GM18873 (cell line): ENCODE measurements at regions not wholly inside any gene's neighbourhood (a gene's known extent, or its start where the extent isn't known, plus 50 kb on each side); places are given as distances from the start of the nearest gene placed in this dataset.

Source experiments
- ATAC-seq: cut with Tn5 transposase; IDR thresholded peaks from one replicate; pipeline ENCODE4 v1.9.1; 2021; ENCODE audit warnings: mild to moderate bottlenecking, moderate library complexity, moderate number of reproducible peaks; ENCODE audit not compliant: unreplicated experiment, low FRiP score

DNA sequence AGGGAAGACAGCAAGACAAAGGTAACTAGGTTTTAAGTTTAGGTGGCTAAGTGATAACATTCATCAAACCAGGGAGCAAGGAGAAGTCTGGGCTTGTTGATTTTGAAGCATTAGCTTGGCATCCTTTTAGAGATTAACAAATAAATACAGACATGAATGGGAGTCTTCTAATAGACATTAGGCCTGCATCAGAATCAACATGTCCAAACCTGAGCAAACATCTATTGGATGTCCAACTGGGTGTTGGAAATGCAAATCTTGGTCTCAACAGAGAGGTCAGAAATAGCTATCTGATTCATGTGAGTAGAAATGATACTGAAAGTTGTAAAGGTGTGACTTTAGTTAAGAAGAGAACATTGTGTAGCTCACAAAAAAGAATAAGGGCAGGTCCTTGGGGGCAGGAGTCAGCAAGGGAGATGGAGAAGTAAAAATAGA lies 85.5 kb upstream of the RND3 start:
- peak; percentile 71 for ATAC-seq

DNA sequence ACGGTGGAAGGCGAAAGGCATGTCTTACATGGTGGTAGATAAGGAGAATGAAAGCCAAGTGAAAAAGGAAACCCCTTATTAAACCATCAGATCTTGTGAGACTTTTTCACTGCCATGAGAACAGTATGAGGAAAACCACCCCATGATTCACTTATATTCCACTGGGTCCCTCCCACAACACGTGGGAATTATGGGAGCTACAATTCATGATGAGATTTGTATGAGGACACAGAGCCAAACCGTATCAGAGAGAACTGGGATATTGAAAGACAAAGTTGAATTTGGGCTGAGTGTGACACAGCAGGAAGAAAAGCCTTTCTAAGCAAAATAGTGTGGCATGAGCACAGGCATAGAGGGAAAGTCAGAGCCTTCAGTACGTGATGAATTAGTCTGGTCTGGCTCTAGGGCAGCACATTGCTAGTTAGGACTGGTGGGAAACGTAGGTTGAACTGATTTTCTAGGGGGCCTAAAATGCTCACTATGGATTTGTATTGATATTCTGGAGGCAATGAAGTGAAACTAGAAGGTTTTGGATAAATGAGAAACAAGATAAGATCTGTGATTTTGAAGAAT lies 84.8 kb upstream of the RND3 start:
- ATAC-seq: no peak

DNA sequence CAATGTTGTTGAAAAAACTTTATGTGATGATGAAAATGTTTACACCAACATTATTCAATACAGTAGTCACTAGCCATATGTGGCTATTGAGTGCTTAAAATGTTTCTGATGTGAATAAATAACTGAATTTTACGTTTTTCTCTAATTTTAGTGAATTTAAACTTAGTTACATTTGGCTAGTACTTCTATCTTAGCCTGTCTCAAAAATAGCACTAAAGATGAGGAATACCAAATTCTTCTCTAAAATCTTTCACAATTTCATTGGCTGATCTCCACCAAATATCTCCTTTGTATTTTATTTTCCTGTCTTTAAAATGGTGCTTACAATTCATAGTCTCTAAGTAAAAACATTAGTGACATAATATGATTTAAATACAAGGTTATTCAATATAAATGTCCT lies 83.7 kb upstream of the RND3 start:
- ATAC-seq: no peak

DNA sequence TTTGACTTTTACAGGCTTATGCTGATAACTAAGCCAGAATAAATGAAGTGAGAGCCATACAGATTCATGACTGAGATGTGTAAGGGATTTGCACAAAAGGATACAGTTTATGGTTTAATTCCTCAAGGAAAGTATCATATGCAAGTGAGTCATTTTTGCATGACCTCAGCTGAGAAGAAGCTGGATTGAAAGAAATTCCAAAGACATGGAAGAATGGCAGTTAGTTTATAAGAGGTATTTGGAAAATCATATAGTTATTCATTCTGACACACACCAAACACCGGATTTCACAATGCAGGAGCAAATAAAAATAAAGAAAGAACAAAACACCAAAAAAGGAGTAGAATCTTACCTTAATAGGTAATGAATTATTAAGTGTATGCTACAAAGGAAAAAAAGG lies 83.2 kb upstream of the RND3 start:
- ATAC-seq: no peak

DNA sequence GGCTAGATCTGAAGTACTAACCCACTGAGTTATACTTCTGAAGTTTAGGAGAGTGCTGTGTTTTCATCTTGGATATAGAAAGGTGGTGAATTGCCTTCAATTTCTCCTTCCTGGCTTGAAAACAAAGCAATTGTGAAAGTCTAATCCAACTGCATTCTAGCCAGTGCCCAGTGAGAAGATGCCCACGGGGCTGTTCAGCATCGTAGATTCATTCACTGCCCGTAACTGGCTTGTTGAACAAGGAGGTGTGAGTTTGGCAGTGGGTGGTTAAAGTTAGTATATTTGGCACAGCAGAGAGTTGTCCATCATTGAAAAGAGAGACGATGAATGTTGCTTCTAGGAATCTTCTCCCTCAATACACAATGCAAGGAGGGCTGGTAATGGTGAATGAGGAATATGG lies 82.3 kb upstream of the RND3 start:
- no peak for ATAC-seq

DNA sequence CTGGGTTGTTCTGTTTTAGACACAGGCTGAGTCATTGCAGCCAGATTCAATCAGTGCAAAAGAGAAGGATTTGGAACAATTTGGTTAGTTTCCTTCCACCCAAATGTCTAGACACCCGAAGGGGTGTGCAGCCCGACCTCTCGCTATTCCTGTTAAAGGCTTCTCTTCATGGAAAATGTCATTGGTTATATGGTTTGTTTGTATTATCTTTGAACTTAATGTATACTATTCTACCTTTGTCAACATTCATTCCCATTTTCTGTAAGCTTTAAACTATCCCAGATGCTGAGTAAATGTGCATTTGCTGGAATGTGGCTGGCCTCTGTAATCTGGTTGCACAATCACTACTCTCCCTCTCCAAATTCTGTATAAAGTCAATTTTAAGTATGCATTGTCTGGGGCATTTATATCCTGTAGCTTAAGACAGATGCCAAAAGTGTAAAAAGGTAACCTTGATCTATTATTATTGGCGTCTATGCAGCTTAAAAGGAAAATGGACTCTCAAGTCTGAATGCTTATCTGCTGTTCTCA lies 80.4 kb upstream of the RND3 start:
- no peak for ATAC-seq

DNA sequence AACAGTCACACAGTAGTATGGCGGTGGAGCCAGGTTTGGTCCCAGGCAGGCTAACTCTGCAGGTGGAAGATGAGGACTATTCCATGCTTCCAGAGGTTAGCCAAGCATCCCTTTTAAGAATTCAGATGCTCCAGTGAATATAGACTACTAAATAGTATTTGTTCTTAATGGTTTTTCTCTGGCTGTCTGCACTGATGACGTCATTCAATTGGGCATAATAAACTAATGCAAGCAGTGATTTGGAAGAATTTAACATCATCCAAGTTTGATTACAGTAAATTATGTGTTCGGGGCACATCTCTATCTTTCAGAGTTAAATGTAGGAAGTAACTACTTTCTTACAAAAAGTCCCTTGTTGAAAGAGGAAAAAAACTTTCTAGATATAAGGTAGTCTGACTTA lies 78.8 kb upstream of the RND3 start:
- ATAC-seq: no peak

DNA sequence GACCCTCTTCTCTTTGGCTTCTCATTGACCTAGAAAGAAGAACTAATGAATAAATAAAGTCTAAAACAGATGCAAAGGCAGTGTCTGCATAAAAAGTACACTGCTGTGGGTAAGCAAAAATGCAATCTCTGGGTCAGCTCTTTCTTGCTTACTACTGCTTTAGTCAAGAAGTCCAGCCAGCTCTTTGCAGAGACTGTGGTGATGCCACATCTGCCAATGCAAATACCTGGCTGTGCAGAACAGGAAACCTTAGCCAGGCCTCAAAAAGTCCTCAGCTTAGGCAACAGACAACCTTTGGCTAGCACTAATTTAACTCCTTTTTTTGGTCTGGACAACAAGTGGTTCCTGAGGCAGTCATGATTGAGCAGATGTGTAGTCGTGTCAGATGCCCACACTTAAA lies 73.6 kb upstream of the RND3 start:
- no peak for ATAC-seq

DNA sequence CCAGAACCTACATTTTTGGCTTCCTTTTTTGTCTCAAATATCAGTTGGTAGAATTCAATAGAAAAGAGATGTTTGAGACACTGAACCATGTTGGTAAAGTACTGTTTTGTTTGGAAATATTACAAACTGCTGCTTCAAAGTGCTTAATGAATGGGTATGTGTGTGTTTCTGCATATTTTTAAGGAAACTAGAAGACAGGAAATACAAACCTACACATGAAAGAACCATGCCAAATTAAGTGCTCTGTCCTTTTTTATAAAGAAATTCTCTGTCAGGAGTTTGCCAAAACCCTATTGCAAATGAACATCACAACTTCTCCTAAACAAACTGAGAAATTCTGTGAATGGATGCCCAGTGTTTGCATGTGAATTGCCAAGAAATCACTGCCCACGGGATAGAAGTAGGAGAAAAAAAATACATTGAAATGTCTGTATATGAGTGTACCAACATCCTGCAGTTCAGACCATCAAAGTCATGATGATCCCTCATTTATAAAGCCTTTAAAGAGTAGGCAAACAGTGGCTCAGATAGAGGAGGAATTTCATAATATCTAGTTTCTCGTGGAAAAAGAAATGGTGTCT lies 69.6 kb upstream of the RND3 start:
- no peak for ATAC-seq

DNA sequence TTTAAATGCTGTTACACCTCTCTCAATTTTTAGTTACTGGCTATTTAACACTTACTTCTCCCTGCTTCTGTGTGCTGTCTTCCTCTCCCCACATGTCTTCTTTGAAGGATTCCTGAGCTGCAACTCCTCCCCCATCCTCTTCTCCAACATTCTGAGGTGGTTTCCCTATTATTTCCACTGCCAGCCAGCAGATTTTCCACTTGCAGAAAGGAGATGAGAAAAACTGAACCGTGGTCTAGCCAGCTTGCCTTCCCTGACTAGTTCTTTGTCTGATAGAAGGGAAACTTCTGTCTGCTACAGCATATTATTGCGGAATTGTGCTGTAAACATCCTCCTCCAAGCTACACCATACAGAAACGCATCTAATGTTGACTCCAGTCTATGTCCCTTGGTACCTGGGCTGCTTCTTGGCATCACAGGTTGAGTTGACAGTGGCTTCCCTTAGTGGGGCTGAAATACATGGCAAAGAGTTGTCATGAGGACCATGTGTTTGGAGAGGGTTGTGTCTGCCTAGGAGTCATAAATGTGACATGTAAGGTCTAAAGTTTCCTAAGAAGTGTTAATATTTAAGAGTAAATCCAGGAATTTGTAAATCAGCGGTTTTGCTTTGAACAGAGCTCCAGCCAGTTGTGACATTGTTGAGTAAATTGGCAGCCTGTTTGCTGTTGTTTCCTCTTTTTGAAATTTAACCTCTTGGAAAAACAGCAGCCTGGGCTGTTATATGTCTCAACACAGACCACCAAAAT lies 68.3 kb upstream of the RND3 start:
- no peak for ATAC-seq

DNA sequence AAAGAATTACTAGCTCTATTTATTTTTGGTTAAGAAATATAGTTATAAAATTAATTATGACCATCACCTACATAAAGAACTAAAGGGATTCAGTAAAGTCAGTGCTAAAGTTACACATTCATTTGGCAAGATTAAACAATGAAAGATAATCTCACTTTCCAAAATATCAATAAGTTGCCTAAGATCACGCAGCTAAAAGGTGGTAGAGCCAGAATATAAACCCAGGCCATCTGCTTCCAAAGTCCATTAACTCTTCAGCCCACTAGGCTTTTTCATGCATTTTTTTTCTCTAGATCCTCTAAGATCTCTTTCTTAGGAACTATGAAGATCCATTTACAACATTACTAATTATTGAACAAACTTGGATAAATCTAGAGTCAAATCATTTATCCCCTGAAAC lies 66.6 kb upstream of the RND3 start:
- no peak for ATAC-seq

DNA sequence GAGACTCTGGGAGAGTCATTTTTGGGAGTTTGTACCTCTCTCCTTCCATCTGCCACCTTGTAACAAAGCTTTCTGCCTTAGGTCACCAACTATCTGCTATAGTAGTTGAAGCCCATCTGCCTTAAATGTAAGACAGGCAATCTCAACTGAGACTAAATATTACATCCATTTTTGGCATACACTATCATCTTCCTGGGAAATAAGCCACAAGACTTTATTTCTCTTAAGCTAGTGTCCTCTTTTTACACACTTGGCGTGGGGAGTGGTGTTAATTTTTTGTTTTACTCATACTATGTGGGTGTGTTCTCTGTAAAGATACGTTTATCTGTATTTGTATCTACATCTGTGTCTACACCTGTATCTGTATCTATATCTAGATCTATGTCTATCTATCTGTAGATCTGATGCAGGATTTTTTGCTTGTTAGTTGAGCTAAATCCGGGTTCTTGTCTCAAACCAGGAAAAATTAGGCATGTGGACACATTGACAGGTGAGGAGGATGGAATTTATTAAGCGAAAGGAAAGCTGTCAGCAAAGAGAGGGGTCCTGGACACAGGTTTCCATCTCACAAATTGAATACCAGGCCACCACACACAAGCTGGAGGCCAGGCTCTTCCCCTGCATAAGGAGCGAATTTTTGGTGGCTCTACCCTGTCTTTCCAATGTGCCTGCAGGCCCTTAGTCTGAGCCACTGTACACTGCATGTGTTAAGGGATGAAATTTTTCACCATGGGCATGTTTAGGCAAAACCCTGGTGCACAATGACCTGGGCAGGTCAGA lies 64.8 kb upstream of the RND3 start:
- no peak for ATAC-seq

DNA sequence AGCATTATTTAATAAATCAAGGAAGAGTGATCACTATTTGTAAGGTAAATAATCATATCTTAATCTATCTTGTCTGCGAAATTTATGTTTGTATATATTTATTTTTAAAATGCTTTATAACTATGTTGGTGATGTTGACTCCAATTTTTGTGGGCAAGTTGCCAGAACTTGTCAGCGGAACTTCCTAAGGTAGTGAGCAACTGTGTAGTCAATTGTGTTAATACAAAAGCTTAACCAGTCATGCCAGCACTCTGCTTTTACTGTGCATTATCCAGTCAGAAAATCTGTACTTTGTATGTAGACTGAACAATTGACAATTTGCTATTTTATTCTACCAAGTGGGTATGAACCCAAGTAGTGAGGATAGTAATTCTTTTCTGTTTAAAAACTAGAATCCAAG lies 61.9 kb upstream of the RND3 start:
- no peak for ATAC-seq

DNA sequence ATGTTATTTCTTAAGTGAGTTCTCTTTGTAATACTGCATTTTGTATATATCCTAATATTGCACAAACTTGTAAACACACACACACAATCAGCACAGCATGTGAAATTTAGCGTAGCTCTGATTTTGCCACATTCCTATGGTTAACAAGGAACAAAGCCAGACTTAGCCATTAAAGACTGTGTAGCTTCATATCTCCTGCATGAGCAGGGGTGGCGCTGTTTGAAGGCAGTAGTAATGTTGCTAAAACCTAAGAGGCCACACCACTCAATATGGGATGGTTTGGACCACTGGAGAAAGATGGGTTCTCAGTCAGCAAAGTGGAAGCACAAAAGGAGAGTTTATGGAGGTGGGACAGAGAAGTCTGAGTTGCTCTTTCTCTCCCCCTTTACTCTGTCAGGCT lies 61.1 kb upstream of the RND3 start:
- no peak for ATAC-seq

DNA sequence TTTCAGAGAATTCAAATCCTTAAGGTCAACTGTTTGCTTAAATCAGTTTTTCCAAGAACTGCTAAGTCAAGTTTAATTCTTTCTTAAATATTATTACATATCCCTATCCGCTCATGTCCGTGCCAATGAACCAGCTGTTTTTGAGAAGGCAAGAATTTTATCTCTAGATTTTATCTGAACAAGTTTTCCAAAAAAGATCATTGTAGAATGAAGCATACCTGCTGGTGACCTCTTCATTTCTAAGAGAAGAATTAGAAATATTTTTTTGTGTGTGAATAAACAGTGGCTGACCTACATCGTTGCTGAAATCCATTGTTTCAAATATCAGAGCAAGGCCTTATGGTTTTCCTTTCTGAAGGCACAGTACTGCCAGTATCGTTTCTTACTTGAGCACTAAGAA lies 58.4 kb upstream of the RND3 start:
- ATAC-seq: no peak

DNA sequence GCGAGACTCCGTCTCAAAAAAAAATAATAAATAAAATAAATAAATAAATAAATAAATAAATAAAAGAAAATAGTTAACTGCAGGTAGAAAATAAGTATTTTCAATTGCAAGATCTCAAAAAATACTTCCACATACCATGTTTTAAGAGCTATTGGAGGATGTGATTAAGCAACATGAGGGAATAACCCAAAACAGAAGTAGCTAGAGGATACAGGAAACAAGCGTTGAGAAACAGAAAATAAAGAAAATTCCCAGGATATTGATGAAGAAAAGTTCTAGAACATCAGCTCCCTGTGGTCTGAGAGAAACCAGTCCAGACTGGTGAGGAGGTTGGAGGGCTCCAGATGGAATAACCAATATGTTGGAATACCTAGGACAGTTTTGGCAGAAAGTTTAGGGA lies 57.3 kb upstream of the RND3 start:
- no peak for ATAC-seq

DNA sequence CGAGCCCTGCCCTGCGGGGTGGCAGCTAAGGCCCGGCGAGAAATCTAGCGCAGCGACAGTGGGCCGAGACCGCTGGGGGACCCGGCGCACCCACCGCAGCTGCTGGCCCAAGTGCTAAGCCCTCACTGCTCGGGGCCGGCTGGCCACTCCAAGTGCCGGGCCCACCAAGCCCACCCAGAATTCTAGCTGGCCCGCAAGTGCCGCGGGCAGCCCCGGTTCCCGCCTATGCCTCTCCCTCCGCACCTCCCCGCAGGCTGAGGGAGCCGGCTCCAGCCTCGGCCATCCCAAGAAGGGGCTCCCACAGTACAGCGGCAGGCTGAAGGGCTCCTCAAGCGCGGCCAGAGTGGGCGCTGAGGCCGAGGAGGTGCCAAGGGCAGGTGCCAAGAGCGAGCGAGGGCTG lies 55.2 kb upstream of the RND3 start:
- ATAC-seq: no peak

DNA sequence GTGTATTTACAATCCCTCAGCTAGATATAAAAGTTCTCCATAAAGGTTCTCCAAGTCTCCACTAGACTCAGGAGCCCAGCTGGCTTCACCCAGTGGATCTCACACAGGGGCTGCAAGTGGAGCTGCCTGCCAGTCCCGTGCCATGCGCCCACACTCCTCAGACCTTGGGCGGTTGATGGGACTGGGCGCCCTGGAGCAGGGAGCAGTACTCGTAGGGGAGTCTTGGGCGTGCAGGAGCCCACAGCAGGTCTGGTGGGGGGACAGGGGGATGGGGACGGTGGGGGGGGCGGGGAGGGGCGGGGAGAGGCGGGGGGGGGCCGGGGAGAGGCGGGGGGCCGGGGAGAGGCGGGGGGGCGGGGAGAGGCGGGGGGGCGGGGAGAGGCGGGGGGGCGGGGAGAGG lies 54.7 kb upstream of the RND3 start:
- no peak for ATAC-seq

DNA sequence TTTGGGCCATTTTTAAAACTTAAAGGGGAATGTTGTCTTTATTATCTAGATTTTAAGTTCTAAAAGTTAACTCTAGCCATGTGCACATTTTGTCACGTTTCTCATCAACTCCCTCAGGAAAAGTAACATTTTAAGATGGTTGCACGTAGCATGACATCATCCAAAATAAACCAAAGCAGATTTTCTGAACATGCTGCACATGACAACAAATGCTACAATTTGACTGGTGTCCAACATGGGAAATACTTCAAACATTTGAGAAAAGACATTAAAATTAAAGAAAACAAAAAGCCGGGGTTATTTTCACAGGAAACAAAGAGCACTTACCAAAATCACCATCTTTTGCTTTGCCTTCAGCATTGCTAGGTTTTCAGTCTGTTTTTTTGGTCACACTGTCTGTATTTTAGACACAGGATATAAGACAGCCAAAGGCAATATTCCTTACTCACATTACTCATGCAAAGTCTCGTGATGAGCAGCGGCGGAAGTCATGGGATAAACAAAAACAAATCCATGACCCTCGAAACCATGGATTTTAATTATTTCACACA lies 51.3 kb upstream of the RND3 start:
- no peak for ATAC-seq
